GM18861 (cell line): ENCODE measurements at regions not wholly inside any gene's neighbourhood (a gene's known extent, or its start where the extent isn't known, plus 50 kb on each side); places are given as distances from the start of the nearest gene placed in this dataset.

Experiments
- ATAC-seq: cut with Tn5 transposase; IDR thresholded peaks from one replicate; pipeline ENCODE4 v1.9.1; 2021; ENCODE audit not compliant: unreplicated experiment

DNA sequence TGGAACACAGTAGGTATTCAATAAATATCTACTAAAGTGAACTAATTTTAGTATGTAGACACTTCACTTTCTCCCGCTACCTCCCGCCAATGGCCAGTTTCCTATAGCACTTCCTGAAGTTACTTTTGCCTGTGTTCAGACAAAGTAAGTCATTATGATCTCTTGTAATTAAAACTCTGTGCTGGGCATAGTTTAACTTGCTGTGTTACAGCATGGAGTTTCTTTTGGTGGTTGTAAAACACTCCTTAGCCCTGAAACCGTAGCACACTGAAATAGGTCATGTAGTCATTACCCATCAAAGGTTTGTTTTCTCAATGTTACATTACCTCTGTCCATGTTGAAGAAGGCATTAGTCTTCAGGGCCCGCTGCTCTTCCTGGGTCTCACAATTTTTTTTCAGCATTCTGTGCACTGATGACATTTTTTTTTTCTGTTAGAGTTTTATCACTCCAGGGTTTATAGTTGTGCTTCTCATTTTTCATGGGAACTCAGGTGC lies 54.0 kb upstream of the CENPW start:
- no peak for ATAC-seq
